ENCODE measurements at regions not wholly inside any gene's neighbourhood (a gene's known extent, or its start where the extent isn't known, plus 50 kb on each side); places are given as distances from the start of the nearest gene placed in this dataset.

DNA sequence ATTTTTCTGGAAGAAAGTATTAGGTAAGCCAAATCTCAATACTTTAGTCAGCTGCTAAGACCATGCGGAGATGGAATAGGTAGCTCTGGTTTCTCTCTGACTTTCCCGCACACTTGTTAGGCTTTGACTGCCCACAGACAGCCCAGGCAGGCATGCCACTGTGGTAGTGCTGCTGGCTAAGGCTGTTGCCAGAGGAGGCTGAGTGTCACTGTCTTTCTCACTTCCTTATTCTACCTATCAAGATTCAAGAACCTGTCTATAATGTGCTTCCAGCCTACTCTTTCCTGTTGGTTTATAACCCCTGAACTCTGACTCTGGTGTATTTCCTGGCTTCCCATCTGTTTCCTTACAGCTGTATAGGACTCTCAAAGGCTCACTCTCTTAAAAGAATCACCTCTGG lies 81.8 kb upstream of the TRPC5 start:
- Histone ChIP-seq H3K23ac (ENCODE audit: low read depth, low read length) (no peak overlapping the region), H3K36me3 (ENCODE audit: control insufficient read depth, insufficient read depth, low read length) (no peaks in the 10 kb centered on the region), H2BK20ac (ENCODE audit: low read depth, low read length) (no peak overlapping the region), H4K5ac (ENCODE audit: low read depth, low read length) (no peak overlapping the region), H2BK15ac (ENCODE audit: low read depth, low read length) (no peak overlapping the region), H3K9me3 (ENCODE audit: control insufficient read depth, insufficient read depth, low read length) (no peaks in the 10 kb centered on the region), H4K91ac (ENCODE audit: insufficient read depth, low read depth, low read length) (no peak overlapping the region), H2AK9ac (replicated peaks; ENCODE audit: low read depth, low read length, poor library complexity) (no peak overlapping the region), H3K4me2 (ENCODE audit: low read depth, low read length) (no peak overlapping the region), H3K79me1 (ENCODE audit: low read depth in 1 of 2, low read length in 2 of 2) (no peaks in the 10 kb centered on the region), H3K9ac (ENCODE audit: low read depth, low read length) (no peak overlapping the region), H4K20me1 (ENCODE audit: insufficient read depth, low read length) (no peaks in the 10 kb centered on the region), H2AFZ (replicated peaks; ENCODE audit: low read length, poor library complexity) (no peak overlapping the region), H2BK5ac (ENCODE audit: low read depth, low read length, poor library complexity, severe bottlenecking) (no peak overlapping the region), H3K4ac (ENCODE audit: low read depth, low read length) (no peak overlapping the region), H2AK5ac (ENCODE audit: low read depth, low read length) (no peak overlapping the region), H3K18ac (ENCODE audit: low read depth, low read length) (no peak overlapping the region), H2BK120ac (ENCODE audit: low read depth, low read length) (no peak overlapping the region), H3K27me3 (ENCODE audit: control insufficient read depth, insufficient read depth, low read length) (no peaks in the 10 kb centered on the region; the same call in 1 of the 2 replicates), H3K27ac (ENCODE audit: insufficient read depth, low read length) (no peak overlapping the region), H3K14ac (replicated peaks; ENCODE audit: low read depth, low read length) (no peak overlapping the region), H3K4me1 (ENCODE audit: control insufficient read depth, insufficient read depth, low read length) (no peaks in the 10 kb centered on the region), H3K9me1 (ENCODE audit: insufficient read depth, low read length) (no peaks in the 10 kb centered on the region), H3K4me3 (ENCODE audit: insufficient read depth, low read depth, low read length) (no peak overlapping the region), H3K56ac (ENCODE audit: extremely low read depth, insufficient read depth, low read length) (no peak overlapping the region), H4K8ac (ENCODE audit: low read depth in 2 of 2, low read length in 2 of 2) (no peak overlapping the region)
- in situ Hi-C loops (cut with MboI; ENCODE audit: low sequenced_read_pairs), result no loop called here
- ChIA-PET POLR2A (ENCODE audit: unreplicated experiment) (no interaction called here), CTCF (no interaction called here)
- dilution Hi-C loops (cut with HindIII; ENCODE audit: low sequenced_read_pairs, unreplicated experiment), result no loop called here
- no peak for TF ChIP-seq MXI1 (IDR thresholded peaks at IDR 0.05; ENCODE audit: borderline replicate concordance, low read depth, low read length)
- TF ChIP-seq NFE2L2 (IDR thresholded peaks at IDR 0.05; ENCODE audit: low read depth, low read length), result no peak
- TF ChIP-seq, protein P1, sequence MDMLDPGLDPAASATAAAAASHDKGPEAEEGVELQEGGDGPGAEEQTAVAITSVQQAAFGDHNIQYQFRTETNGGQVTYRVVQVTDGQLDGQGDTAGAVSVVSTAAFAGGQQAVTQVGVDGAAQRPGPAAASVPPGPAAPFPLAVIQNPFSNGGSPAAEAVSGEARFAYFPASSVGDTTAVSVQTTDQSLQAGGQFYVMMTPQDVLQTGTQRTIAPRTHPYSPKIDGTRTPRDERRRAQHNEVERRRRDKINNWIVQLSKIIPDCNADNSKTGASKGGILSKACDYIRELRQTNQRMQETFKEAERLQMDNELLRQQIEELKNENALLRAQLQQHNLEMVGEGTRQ (IDR thresholded peaks at IDR 0.05; ENCODE audit: low read depth, low read length), result no peak
- ATAC-seq (ENCODE audit: low read depth) (no peak), DNase-seq (no peak)
- BruUV-seq (replicated peaks), result no TSS peak
- intact Hi-C loops (cut with micrococcal nuclease), result no loop called here
- 80% methylated on average over 1 of the region's 2 CpGs; no CpG with 5 or more reads in 1 of the 2 experiments for WGBS, 2 experiments (ENCODE audit: extremely low coverage in 2 of 2, insufficient read length in 1 of 2)
